Adrenal gland (tissue), 5 donors: ENCODE measurements at regions not wholly inside any gene's neighbourhood (a gene's known extent, or its start where the extent isn't known, plus 50 kb on each side); places are given as distances from the start of the nearest gene placed in this dataset.

Experiments
- CTCF ChIP-seq, 6 experiments: fragments of 450-650 bp in 4 of 6; fragments of 200-600 bp in 2 of 6; sonication (generic) in 1 of 6; IDR thresholded peaks; 1 replicate in 5 of 6; 2 replicates in 1 of 6; pipeline versions ENCODE4 v1.5.1 to v1.8.0; 2016 to 2021; ENCODE audit warnings: antibody characterized with exemption in 6 of 6, mild to moderate bottlenecking in 2 of 6, moderate library complexity in 1 of 6
- POLR2A ChIP-seq, 2 donors: fragments of 450-650 bp; IDR thresholded peaks; one replicate each; pipeline ENCODE4 v1.6.1; 2017; ENCODE audit warnings: antibody characterized with exemption in 2 of 2, mild to moderate bottlenecking in 2 of 2, moderate library complexity in 1 of 2
- donor health status: DM: no; HTN: no; CAD: no.

DNA sequence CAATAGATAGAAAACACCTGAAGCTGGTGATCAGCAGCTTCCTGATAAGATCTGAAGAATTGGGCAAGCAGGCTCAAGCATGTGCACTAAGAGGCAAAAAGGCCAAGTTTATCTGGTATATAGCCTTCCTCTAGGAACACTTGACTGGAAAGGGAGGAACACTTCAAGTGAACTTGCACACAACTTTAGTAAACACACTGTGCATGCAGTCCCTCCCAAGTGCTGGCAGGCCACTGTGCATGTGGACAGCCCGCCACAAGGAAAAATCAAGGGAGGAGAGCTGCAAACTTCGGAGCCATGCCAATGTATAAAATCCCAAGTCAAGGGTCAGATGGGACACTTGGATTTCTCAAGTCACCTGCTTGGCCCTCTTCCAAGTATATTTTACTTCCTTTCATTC is 645.8 kb upstream of the NDST4 start:
- TF ChIP-seq CTCF (IDR thresholded peaks at IDR 0.05) (no peak), POLR2A (IDR thresholded peaks at IDR 0.05) (no peak)
